Esophagus muscularis mucosa (tissue), 4 donors: ENCODE measurements at regions not wholly inside any gene's neighbourhood (a gene's known extent, or its start where the extent isn't known, plus 50 kb on each side); places are given as distances from the start of the nearest gene placed in this dataset.

Source experiments
- DNase-seq: peaks from one replicate; pipeline ENCODE4 v3.0.0-alpha.2; 2017; ENCODE audit errors: extremely low spot score
- H3K27ac ChIP-seq, 4 donors: fragments of 200-600 bp; sonication (generic); replicated peaks in 1 of 4; 1 replicate in 3 of 4; 2 replicates in 1 of 4; pipeline ENCODE4 v1.5.1; 2016 to 2019; ENCODE audit warnings: mild to moderate bottlenecking in 1 of 4
- H3K27me3 ChIP-seq, 4 donors: fragments of 200-600 bp; sonication (generic); one replicate each; pipeline versions ENCODE4 v1.5.1 to v1.6.0; 2016 to 2019
- H3K36me3 ChIP-seq, 4 donors: fragments of 200-600 bp; sonication (generic); one replicate each; pipeline ENCODE4 v1.5.1; 2016 to 2019
- H3K4me1 ChIP-seq, 4 donors: fragments of 200-600 bp; sonication (generic); one replicate each; pipeline ENCODE4 v1.5.1; 2016 to 2019
- H3K4me3 ChIP-seq, 4 donors: fragments of 200-600 bp; sonication (generic); 1 replicate in 2 of 4; 2 replicates in 2 of 4; pipeline ENCODE4 v1.5.1; 2016 to 2019; ENCODE audit warnings: mild to moderate bottlenecking in 4 of 4, moderate library complexity in 1 of 4
- H3K9me3 ChIP-seq, 4 donors: fragments of 200-600 bp; sonication (generic); 1 replicate in 3 of 4; 2 replicates in 1 of 4; pipeline ENCODE4 v1.5.1; 2016 to 2019
- EP300 ChIP-seq: sonication (generic); formaldehyde crosslinking; IDR thresholded peaks from one replicate; pipeline ENCODE4 v1.6.1; 2017; ENCODE audit warnings: antibody characterized with exemption
- POLR2A ChIP-seq: fragments of 450-650 bp; IDR thresholded peaks from one replicate; pipeline ENCODE4 v1.6.1; 2017; ENCODE audit warnings: antibody characterized with exemption, moderate library complexity, mild to moderate bottlenecking, low read depth
- POLR2AphosphoS5 ChIP-seq, 2 donors: sonication (generic); formaldehyde crosslinking; IDR thresholded peaks; one replicate each; pipeline ENCODE4 v1.6.1; 2017; ENCODE audit warnings: antibody characterized with exemption in 2 of 2
- WGBS: methylation state at CpG from one replicate; pipeline ENCODE4 v1.1.5; 2018; 5-methylcytosine and 5-hydroxymethylcytosine counted together
- intact Hi-C: fragments of 100-400 bp; cut with DNase I; formaldehyde crosslinking; loops from one replicate; pipeline ENCODE4 v1.15.1; 2023
- TF ChIP-seq, protein P1 (sequence below), 3 experiments: fragments of 200-600 bp in 2 of 3; fragments of 450-650 bp in 1 of 3; sonication (generic) in 2 of 3; IDR thresholded peaks; one replicate each; pipeline ENCODE4 v1.5.1; 2017 to 2019; ENCODE audit warnings: antibody characterized with exemption in 3 of 3, mild to moderate bottlenecking in 2 of 3, moderate library complexity in 1 of 3

DNA sequence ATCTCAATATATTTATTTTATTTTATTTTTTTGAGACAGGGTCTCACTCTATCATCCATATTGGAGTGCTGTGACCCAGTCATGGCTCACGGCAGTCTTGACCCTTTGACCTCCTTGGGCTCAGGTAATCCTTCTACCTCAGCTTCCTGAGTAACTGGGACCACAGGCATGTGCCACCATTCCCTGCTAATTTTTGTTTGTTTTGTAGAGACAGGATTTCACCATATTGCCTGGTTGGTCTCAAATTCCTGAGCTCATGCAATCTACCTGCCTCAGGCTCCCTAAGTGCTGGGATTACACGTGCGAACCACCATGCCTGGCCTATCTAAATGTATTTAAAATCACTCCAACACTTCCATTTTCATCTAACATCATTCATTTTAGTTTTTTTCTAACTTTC lies 190.5 kb upstream of the CHD1 start:
- Histone ChIP-seq H3K4me3 (no peak overlapping the region), H3K4me1 (no peaks in the 10 kb centered on the region), H3K9me3 (no peaks in the 10 kb centered on the region), H3K36me3 (no peaks in the 10 kb centered on the region), H3K27me3 (no peaks in the 10 kb centered on the region), H3K27ac (no peak overlapping the region)
- 96% methylated on average over 3 of the region's 3 CpGs for WGBS
- DNase-seq, result no peak
- intact Hi-C loops, result no loop called here
- TF ChIP-seq POLR2A, result no peak
- TF ChIP-seq POLR2AphosphoS5 (IDR thresholded peaks at IDR 0.05), result no peak
- TF ChIP-seq, protein P1, sequence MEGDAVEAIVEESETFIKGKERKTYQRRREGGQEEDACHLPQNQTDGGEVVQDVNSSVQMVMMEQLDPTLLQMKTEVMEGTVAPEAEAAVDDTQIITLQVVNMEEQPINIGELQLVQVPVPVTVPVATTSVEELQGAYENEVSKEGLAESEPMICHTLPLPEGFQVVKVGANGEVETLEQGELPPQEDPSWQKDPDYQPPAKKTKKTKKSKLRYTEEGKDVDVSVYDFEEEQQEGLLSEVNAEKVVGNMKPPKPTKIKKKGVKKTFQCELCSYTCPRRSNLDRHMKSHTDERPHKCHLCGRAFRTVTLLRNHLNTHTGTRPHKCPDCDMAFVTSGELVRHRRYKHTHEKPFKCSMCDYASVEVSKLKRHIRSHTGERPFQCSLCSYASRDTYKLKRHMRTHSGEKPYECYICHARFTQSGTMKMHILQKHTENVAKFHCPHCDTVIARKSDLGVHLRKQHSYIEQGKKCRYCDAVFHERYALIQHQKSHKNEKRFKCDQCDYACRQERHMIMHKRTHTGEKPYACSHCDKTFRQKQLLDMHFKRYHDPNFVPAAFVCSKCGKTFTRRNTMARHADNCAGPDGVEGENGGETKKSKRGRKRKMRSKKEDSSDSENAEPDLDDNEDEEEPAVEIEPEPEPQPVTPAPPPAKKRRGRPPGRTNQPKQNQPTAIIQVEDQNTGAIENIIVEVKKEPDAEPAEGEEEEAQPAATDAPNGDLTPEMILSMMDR (IDR thresholded peaks at IDR 0.05), result no peak
- no peak for TF ChIP-seq EP300

DNA sequence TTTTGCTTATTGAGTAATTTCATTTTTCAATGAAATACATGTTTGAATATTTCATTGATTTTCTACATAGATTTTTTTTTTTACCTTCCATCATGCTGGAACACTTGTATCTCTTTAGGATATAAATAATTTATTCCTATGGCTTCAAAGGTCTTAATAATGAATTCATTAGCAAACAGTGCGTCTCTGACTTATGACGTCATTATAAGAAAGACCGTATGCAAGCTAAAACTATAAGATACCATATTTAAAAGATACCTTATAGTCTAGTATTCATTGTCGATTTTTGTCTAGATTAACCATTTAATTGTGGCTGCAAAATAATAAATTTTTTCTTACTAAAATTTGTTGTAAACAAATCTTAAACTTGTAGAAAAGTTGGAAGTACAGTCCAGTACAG lies 187.7 kb upstream of the CHD1 start:
- TF ChIP-seq POLR2A, result no peak
- no peak for TF ChIP-seq POLR2AphosphoS5 (IDR thresholded peaks at IDR 0.05)
- TF ChIP-seq EP300, result no peak
- TF ChIP-seq, protein P1 (IDR thresholded peaks at IDR 0.05), result no peak
- H3K9me3 ChIP-seq, result no peaks in the 10 kb centered on the region
- H3K27me3 ChIP-seq, result no peaks in the 10 kb centered on the region
- H3K36me3 ChIP-seq, result no peaks in the 10 kb centered on the region
- no peak for DNase-seq
- 73% methylated on average over 4 of the region's 4 CpGs for WGBS
- intact Hi-C loops, result no loop called here
- no peak overlapping the region for H3K27ac ChIP-seq
- H3K4me1 ChIP-seq, result no peaks in the 10 kb centered on the region
- H3K4me3 ChIP-seq, result no peak overlapping the region

DNA sequence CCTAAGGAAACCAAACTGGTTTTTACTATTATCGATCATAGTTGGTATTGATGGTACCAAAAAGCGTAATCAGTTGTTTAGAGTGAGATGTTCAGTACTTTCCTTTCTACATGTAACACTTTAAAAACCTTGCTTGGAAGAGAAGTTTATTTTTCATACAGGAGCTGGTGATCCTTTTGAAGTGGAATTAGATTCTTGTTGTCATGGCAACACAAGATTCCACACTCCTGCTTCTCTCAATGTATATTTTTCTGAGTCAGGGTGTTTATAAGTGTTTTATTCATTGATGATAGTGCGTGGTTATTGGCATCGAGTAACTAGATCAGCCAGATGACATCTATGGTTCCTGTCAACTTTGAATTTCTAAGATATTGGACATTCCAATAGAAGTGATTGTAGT lies 181.1 kb upstream of the CHD1 start:
- Histone ChIP-seq H3K4me1 (peaks cover 3 to 8% (median 4%) of the 10 kb centered on the region in 4 donors), H3K4me3 (no peak overlapping the region), H3K9me3 (no peaks in the 10 kb centered on the region), H3K27me3 (no peaks in the 10 kb centered on the region), H3K36me3 (no peaks in the 10 kb centered on the region), H3K27ac (no peak overlapping the region)
- TF ChIP-seq, protein P1 (IDR thresholded peaks at IDR 0.05), result no peak
- TF ChIP-seq EP300 (no peak), POLR2AphosphoS5 (IDR thresholded peaks at IDR 0.05) (no peak), POLR2A (no peak)
- intact Hi-C loops, result no loop called here
- DNase-seq, result no peak
- 61% methylated on average over 4 of the region's 4 CpGs for WGBS

DNA sequence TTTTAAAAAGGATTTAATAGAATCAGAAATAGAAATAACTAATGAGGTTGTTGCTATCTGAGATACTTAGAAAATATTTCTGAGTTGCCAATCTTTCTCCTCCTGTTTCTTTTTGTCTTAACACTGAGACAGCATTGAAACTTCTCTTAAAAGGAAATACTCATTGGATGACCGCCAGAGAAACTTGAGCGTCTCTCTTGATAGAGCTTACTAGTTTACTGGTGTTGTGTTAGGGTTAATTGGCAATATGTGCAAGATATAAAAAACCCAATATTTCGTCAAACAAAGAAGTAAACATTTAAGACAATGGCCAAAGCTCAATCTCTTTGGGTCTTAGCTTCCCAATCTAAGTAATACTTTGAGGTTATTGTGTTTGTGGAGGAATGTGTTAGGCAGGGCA lies 176.4 kb upstream of the CHD1 start:
- 23% methylated on average over 3 of the region's 3 CpGs for WGBS
- no peaks in the 10 kb centered on the region for H3K27me3 ChIP-seq
- no peak overlapping the region for H3K4me3 ChIP-seq
- no peaks in the 10 kb centered on the region for H3K36me3 ChIP-seq
- TF ChIP-seq POLR2AphosphoS5 (IDR thresholded peaks at IDR 0.05) (no peak), EP300 (no peak), POLR2A (no peak)
- TF ChIP-seq, protein P1 (IDR thresholded peaks at IDR 0.05), result no peak
- intact Hi-C loops, result no loop called here
- H3K9me3 ChIP-seq, result no peaks in the 10 kb centered on the region
- no peak overlapping the region for H3K27ac ChIP-seq
- peaks cover 5 to 11% (median 7%) of the 10 kb centered on the region in 4 donors for H3K4me1 ChIP-seq
- DNase-seq, result no peak

DNA sequence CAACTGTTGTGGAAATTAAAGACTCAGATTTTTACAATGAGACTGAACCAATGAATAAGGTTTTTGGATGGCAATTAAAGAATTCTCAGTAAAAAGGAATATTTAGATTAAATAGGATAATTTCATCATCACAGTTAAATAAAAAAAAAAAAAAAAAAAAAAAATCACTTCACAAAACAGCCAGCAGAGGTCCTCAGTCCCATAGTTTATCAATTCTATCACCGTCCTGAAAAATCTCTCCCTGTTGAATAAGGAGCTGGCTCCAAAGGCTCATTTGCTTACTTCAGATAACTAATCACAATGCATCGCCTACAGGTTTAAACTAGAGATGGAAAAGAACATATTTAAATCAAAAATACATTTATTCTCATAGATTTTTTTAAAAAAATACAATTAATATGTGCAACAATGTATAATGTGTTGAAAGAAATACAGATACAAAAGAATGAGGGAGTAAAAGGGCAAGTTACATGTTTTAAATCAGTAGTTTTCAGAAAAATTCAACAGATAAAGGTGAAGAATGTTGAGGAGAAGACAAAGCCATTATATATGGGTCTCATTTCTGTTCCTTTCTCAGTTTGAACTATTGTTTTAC lies 175.8 kb upstream of the CHD1 start:
- Histone ChIP-seq H3K4me3 (no peak overlapping the region), H3K27me3 (peaks cover 0 to 2% (median 0%) of the 10 kb centered on the region in 4 donors), H3K27ac (no peak overlapping the region), H3K36me3 (no peaks in the 10 kb centered on the region), H3K9me3 (no peaks in the 10 kb centered on the region), H3K4me1 (peaks cover 5 to 11% (median 7%) of the 10 kb centered on the region in 4 donors)
- no peak for DNase-seq
- no peak for TF ChIP-seq POLR2A
- TF ChIP-seq, protein P1 (IDR thresholded peaks at IDR 0.05), result peak; percentile 38 to 60 (median 58)
- WGBS, result 2% methylated on average over 2 of the region's 2 CpGs
- intact Hi-C loops, result no loop called here
